ENCODE measurements at regions not wholly inside any gene's neighbourhood (a gene's known extent, or its start where the extent isn't known, plus 50 kb on each side); places are given as distances from the start of the nearest gene placed in this dataset.

GRCh38 chr11:113584371-113584770, 109.2 kb upstream of the DRD2 start:
- no peak overlapping the region for H3K27ac ChIP-seq
- no peak for TF ChIP-seq CTCF (IDR thresholded peaks at IDR 0.05)
- intact Hi-C loops (cut with DNase I; ENCODE audit: low total_unique reads), result no loop called here
- no peak overlapping the region for H3K4me3 ChIP-seq
- no peaks in the 10 kb centered on the region for H3K27me3 ChIP-seq
- no peaks in the 10 kb centered on the region for H3K4me1 ChIP-seq
- no peaks in the 10 kb centered on the region for H3K9me3 ChIP-seq
- DNase-seq, result no peak
- no peaks in the 10 kb centered on the region for H3K36me3 ChIP-seq

GRCh38 chr11:113581713-113582112, 106.5 kb upstream of the DRD2 start:
- intact Hi-C loops (cut with DNase I; ENCODE audit: low total_unique reads), result no loop called here
- Histone ChIP-seq H3K9me3 (no peaks in the 10 kb centered on the region), H3K36me3 (no peaks in the 10 kb centered on the region), H3K27me3 (no peaks in the 10 kb centered on the region), H3K4me1 (peaks cover 0 to 15% (median 0%) of the 10 kb centered on the region in 4 donors), H3K27ac (no peak overlapping the region), H3K4me3 (no peak overlapping the region)
- no peak for TF ChIP-seq CTCF (IDR thresholded peaks at IDR 0.05)
- DNase-seq, result no peak

- intact Hi-C loops (cut with DNase I; ENCODE audit: low total_unique reads), result no loop called here
- no peaks in the 10 kb centered on the region for H3K9me3 ChIP-seq
- no peak for DNase-seq
- no peaks in the 10 kb centered on the region for H3K36me3 ChIP-seq
- H3K4me3 ChIP-seq, result no peak overlapping the region
- H3K27ac ChIP-seq, result no peak overlapping the region
- H3K27me3 ChIP-seq, result no peaks in the 10 kb centered on the region
- no peak for TF ChIP-seq CTCF (IDR thresholded peaks at IDR 0.05)
- peaks cover 0 to 15% (median 0%) of the 10 kb centered on the region in 4 donors for H3K4me1 ChIP-seq
These were observed 104.2 kb upstream of the DRD2 start for GRCh38 chr11:113579292-113579940.

GRCh38 chr11:113578715-113579250, 103.6 kb upstream of the DRD2 start:
- H3K27me3 ChIP-seq, result no peaks in the 10 kb centered on the region
- H3K4me3 ChIP-seq, result no peak overlapping the region
- H3K36me3 ChIP-seq, result no peaks in the 10 kb centered on the region
- DNase-seq, result no peak
- H3K9me3 ChIP-seq, result no peaks in the 10 kb centered on the region
- intact Hi-C loops (cut with DNase I; ENCODE audit: low total_unique reads), result no loop called here
- H3K27ac ChIP-seq, result no peak overlapping the region
- no peak for TF ChIP-seq CTCF (IDR thresholded peaks at IDR 0.05)
- H3K4me1 ChIP-seq, result peaks cover 0 to 15% (median 0%) of the 10 kb centered on the region in 4 donors

GRCh38 chr11:113578033-113578380, 102.8 kb upstream of the DRD2 start:
- TF ChIP-seq CTCF (IDR thresholded peaks at IDR 0.05), result no peak

More at GRCh38 chr11:113578033-113578380, 102.8 kb upstream of the DRD2 start:
- intact Hi-C loops (cut with DNase I; ENCODE audit: low total_unique reads), result no loop called here
- Histone ChIP-seq H3K27me3 (no peaks in the 10 kb centered on the region), H3K4me3 (no peak overlapping the region), H3K27ac (no peak overlapping the region), H3K4me1 (peaks cover 0 to 15% (median 0%) of the 10 kb centered on the region in 4 donors), H3K9me3 (no peaks in the 10 kb centered on the region), H3K36me3 (no peaks in the 10 kb centered on the region)
- DNase-seq, result no peak
